ENCODE measurements at regions not wholly inside any gene's neighbourhood (a gene's known extent, or its start where the extent isn't known, plus 50 kb on each side); places are given as distances from the start of the nearest gene placed in this dataset.

DNA sequence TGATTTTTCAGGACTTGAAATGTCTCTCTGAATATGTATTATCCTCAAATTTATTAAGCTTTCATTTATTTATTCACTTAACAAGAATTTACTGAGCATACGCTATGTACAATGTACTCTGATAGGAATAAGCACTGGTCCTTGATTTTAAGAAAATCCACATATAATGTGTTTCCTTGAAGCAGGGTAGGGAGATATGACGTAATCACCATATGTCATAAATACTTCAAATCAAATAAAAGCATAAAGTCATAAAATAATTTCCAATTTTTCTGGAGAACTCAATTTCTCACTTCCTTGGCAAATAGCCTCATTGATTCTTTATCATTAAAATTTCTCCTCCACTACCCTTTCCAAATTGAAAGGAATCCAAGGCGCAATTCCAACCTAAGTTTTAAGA, 177.8 kb upstream of the GAP43 start:
- Histone ChIP-seq H3K4me3 (no peak overlapping the region), H3K36me3 (no peaks in the 10 kb centered on the region)

DNA sequence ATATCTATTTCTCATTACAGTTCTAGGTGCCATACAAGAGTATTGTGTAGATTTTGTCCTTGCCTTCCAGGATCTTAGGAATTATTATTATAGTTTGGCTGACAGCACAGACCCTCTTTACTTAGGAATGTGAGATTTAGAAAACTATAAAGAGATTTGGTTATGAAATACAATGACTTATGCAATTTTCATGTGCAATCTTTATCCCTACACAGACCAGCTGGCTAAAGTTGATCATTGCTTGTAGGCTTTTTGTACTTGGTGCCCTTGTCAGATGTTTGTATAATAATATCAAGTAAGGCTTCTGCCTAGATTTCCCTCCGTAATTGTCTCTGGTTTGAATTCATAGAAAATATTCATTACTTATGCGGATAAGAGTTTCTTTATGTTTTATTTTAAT, 174.5 kb upstream of the GAP43 start:
- Histone ChIP-seq H3K9me3 (replicated peaks in 1 of 11) (no peaks in the 10 kb centered on the region), H3K4me1 (peaks cover 0 to 8% (median 0%) of the 10 kb centered on the region in 10 experiments; a peak in 4 of 20 replicates), H3K27me3 (no peaks in the 10 kb centered on the region), H3K27ac (no peak overlapping the region), H3K4me3 (no peak overlapping the region), H4K20me1 (no peaks in the 10 kb centered on the region), H3K36me3 (no peaks in the 10 kb centered on the region), H3K9ac (no peak overlapping the region), H3K4me2 (no peak overlapping the region)
- TF ChIP-seq Cebpa-rat (IDR thresholded peaks at IDR 0.05): no peak

More for the DNA sequence above, 177.8 kb upstream of the GAP43 start:
- Histone ChIP-seq H3K9ac (no peak overlapping the region), H3K9me3 (replicated peaks in 1 of 11) (no peaks in the 10 kb centered on the region), H4K20me1 (no peaks in the 10 kb centered on the region), H3K27me3 (no peaks in the 10 kb centered on the region), H3K4me2 (no peak overlapping the region), H3K4me1 (no peaks in the 10 kb centered on the region), H3K27ac (no peak overlapping the region)
- 0 out of 22 replicates have a peak, but pooled peaks of 2 of the 11 experiments have one; percentile 14 to 17 for TF ChIP-seq Cebpa-rat (IDR thresholded peaks at IDR 0.05)

GRCh38 chr3:115450036-115450435, 173.3 kb upstream of the GAP43 start:
- H3K36me3 ChIP-seq: no peaks in the 10 kb centered on the region
- no peaks in the 10 kb centered on the region for H3K27me3 ChIP-seq
- no peak overlapping the region for H3K4me2 ChIP-seq
- no peaks in the 10 kb centered on the region for H4K20me1 ChIP-seq
- no peak overlapping the region for H3K9ac ChIP-seq
- peaks cover 0 to 3% (median 0%) of the 10 kb centered on the region in 11 experiments; a peak in 1 of 22 replicates for H3K9me3 ChIP-seq (replicated peaks in 1 of 11)
- H3K4me1 ChIP-seq: peaks cover 0 to 11% (median 0%) of the 10 kb centered on the region in 10 experiments; a peak in 4 of 20 replicates
- TF ChIP-seq Cebpa-rat (IDR thresholded peaks at IDR 0.05): no peak
- no peak overlapping the region for H3K27ac ChIP-seq
- no peak overlapping the region for H3K4me3 ChIP-seq

DNA sequence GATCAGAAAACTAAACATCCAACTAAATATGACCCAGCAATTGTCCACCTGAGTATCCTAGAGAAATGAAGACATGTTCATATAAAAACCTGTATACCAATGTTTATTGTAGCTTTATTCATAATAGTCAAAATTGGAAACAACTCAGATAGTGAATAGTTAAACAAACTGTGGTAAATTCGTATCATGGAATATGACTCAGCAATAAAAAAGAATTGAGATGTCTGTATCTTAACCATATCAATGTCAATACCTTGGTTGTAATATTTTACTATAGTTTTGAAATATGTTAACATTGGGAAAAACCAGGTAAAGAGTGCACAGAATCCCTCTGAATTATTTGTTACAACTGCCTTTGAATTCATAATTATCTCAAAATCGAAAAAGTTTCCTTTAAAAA, 159.3 kb upstream of the GAP43 start:
- Histone ChIP-seq H3K27ac (no peak overlapping the region), H3K4me1 (peaks cover 0 to 4% (median 0%) of the 10 kb centered on the region in 10 experiments; a peak in 2 of 20 replicates), H3K27me3 (no peaks in the 10 kb centered on the region), H3K36me3 (no peaks in the 10 kb centered on the region), H4K20me1 (no peaks in the 10 kb centered on the region), H3K4me3 (no peak overlapping the region), H3K9me3 (replicated peaks in 1 of 11) (peaks cover 0 to 13% (median 0%) of the 10 kb centered on the region in 11 experiments; a peak in 3 of 22 replicates), H3K9ac (no peak overlapping the region), H3K4me2 (no peak overlapping the region)
- no peak for TF ChIP-seq Cebpa-rat (IDR thresholded peaks at IDR 0.05)

DNA sequence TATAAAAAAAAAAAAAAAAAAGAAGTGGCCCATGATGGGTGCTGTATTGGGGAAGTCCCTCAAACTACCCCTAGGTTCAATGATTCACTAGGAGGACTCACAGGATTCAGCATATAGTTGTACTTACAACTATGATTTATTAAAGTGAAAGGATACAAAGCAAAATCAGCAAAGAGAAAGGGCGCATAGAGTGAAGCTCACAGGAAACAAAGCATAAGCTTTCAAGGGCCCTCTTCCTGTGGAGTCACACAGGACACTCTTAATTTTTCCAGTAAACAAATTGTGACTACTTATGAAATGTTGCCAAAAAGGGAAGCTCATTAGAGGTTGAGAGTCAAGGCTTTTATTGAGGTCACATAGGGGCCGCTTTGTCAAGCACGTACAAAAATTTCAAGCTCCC, 153.7 kb upstream of the GAP43 start:
- Histone ChIP-seq H3K27ac (no peak overlapping the region), H3K4me1 (peaks cover 0 to 19% (median 2%) of the 10 kb centered on the region in 10 experiments; a peak in 9 of 20 replicates), H3K27me3 (no peaks in the 10 kb centered on the region), H3K9me3 (replicated peaks in 1 of 11) (no peaks in the 10 kb centered on the region), H3K4me3 (no peak overlapping the region), H3K9ac (no peak overlapping the region), H3K36me3 (no peaks in the 10 kb centered on the region), H3K4me2 (peak overlapping the region in 3 of 11 experiments; percentile 64 to 76 (median 73); a peak in 6 of 22 replicates), H4K20me1 (no peaks in the 10 kb centered on the region)
- no peak for TF ChIP-seq Cebpa-rat (IDR thresholded peaks at IDR 0.05)

- Histone ChIP-seq H3K27ac (no peak overlapping the region), H3K4me2 (peak overlapping the region in 3 of 11 experiments; percentile 64 to 76 (median 73); a peak in 6 of 22 replicates), H3K9me3 (replicated peaks in 1 of 11) (no peaks in the 10 kb centered on the region), H3K4me1 (peaks cover 0 to 19% (median 2%) of the 10 kb centered on the region in 10 experiments; a peak in 9 of 20 replicates), H3K36me3 (no peaks in the 10 kb centered on the region), H4K20me1 (no peaks in the 10 kb centered on the region), H3K9ac (no peak overlapping the region), H3K4me3 (no peak overlapping the region), H3K27me3 (no peaks in the 10 kb centered on the region)
- no peak for TF ChIP-seq Cebpa-rat (IDR thresholded peaks at IDR 0.05)
Measured at GRCh38 chr3:115470254-115470653, 153.1 kb upstream of the GAP43 start.

DNA sequence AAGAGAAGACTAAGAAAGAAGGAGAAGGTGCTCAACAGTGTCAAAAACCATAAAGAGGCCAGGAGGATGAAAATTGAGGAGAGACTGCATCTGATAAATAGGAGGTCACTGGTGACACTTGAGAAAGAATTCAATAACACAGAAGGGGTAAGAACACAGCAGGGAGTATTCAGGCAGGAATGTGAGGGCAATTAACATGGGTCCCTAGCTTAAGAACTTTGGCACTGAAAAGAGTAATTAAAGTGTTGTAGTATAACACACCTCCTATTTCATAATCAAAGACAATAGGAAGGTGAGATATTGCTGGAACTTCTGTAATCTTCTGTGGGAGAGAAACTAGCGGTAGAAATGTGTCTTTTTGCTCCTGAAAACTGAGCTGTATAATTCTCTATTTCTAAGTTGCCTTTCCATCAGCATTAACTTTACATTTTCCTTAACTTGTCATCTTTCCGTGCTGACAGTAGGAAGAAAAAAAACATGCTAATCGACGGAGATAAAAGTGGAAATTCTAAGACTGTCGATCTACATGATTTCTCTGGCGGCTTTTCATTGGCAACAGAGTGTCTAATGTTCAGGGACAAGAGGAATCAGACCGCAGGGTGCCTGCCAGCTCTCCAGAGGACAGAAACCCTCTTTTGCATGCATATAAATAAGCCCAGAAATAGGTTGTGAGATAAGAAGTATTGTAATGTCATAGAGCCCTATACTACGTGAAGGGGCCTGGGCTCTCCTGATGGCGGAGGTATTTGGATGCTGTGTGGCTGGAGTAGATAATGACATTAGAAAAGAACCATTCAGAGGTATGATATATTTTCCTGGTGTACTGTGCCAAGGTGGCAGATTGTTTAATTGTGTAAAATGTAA, 147.9 kb upstream of the GAP43 start:
- H4K20me1 ChIP-seq: no peaks in the 10 kb centered on the region
- no peaks in the 10 kb centered on the region for H3K36me3 ChIP-seq
- no peak overlapping the region for H3K4me3 ChIP-seq
- H3K9me3 ChIP-seq (replicated peaks in 1 of 11): 0 out of 22 replicates have a peak, but pooled peaks cover 0 to 4% (median 0%) of the 10 kb centered on the region in 11 experiments
- TF ChIP-seq Cebpa-rat (IDR thresholded peaks at IDR 0.05): no peak
- H3K4me2 ChIP-seq: no peak overlapping the region
- peaks cover 0 to 19% (median 0%) of the 10 kb centered on the region in 10 experiments; a peak in 6 of 20 replicates for H3K4me1 ChIP-seq
- no peaks in the 10 kb centered on the region for H3K27me3 ChIP-seq
- no peak overlapping the region for H3K27ac ChIP-seq
- H3K9ac ChIP-seq: no peak overlapping the region

DNA sequence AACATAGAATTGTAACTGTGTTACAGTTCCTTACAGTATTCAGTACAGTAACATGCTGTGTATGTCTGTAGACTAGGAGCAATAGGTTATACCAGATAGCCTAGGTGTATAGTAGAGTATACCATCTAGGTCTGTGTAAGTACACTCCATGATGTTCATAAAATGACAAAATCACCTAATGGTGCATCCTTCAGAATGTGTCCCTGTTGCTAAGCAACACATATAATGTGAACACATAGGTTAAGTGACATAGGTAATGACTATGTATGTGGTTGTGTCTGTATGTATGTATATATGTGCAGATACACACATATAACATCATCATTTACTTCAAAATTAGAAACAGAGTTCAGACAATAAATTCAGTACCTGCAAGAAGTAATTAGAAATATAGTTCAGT, 146.8 kb upstream of the GAP43 start:
- Histone ChIP-seq H3K27me3 (no peaks in the 10 kb centered on the region), H3K9ac (no peak overlapping the region), H3K4me1 (peaks cover 0 to 12% (median 0%) of the 10 kb centered on the region in 10 experiments; a peak in 3 of 20 replicates), H3K36me3 (no peaks in the 10 kb centered on the region), H3K4me3 (no peak overlapping the region), H4K20me1 (no peaks in the 10 kb centered on the region), H3K9me3 (replicated peaks in 1 of 11) (0 out of 22 replicates have a peak, but pooled peaks cover 0 to 4% (median 0%) of the 10 kb centered on the region in 11 experiments), H3K4me2 (peak overlapping the region in 2 of 11 experiments; percentile 23 to 45; a peak in 3 of 22 replicates), H3K27ac (no peak overlapping the region)
- TF ChIP-seq Cebpa-rat (IDR thresholded peaks at IDR 0.05): no peak

DNA sequence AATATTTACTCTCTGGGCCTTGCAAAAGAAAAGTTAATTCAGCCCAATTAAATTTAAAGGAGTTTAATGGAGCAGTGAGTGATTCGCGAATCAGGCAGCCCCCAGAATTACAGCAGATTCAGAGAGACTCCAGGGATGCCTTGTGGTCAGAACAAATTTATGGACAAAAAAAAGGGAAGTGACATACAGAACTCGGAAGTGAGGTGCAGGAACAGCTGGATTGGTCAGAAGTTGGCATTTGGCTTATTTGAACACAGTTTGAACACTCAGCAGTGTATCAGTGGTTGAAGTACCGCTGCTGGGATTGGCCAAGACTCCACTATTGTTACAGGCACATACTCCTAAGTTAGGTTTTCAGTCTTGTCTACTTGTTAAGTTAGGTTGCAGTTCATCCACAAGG, 145.0 kb upstream of the GAP43 start:
- no peak overlapping the region for H3K4me3 ChIP-seq
- 0 out of 22 replicates have a peak, but pooled peaks cover 0 to 4% (median 0%) of the 10 kb centered on the region in 11 experiments for H3K9me3 ChIP-seq (replicated peaks in 1 of 11)
- H3K9ac ChIP-seq: no peak overlapping the region
- H3K4me2 ChIP-seq: no peak overlapping the region
- H3K27me3 ChIP-seq: no peaks in the 10 kb centered on the region
- no peaks in the 10 kb centered on the region for H3K36me3 ChIP-seq
- TF ChIP-seq Cebpa-rat (IDR thresholded peaks at IDR 0.05): no peak
- H3K27ac ChIP-seq: no peak overlapping the region
- peaks cover 0 to 12% (median 0%) of the 10 kb centered on the region in 10 experiments; a peak in 3 of 20 replicates for H3K4me1 ChIP-seq
- no peaks in the 10 kb centered on the region for H4K20me1 ChIP-seq
